ENCODE measurements at regions not wholly inside any gene's neighbourhood (a gene's known extent, or its start where the extent isn't known, plus 50 kb on each side); places are given as distances from the start of the nearest gene placed in this dataset.

DNA sequence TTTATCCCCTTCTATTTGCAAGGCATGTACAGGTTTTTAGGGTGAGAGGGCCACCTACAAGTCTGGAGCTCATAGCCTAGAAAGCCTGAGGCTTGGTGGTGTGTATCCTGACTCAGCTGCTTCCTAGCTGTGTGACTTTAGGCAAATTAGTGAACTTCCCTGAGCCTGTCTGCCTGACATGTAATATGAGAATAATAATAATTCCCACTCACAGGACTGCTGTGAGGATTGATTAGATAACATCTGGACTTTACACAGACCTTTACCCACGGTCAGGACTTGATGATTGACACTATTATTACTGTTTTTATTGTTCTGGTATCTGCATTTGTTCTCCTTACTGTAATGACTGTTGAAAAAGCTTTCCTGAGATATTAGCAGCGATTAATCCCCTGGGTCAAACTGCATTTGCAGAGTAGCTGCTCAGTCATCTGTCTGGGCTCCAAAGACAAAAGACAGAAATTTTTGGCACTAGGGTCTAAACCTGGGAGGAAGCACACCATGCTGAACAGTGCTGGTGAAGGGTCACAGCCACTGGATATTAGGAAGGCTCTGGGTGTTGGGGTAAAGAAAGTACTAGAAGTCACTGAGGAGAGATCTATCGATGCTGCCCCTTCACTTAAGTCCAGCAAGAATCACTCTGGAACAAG, 276.5 kb upstream of the FN1 start:
- peak; percentile 57 for DNase-seq

GRCh38 chr2:215711471-215712034, 275.7 kb upstream of the FN1 start:
- peak; percentile 91 for DNase-seq

DNA sequence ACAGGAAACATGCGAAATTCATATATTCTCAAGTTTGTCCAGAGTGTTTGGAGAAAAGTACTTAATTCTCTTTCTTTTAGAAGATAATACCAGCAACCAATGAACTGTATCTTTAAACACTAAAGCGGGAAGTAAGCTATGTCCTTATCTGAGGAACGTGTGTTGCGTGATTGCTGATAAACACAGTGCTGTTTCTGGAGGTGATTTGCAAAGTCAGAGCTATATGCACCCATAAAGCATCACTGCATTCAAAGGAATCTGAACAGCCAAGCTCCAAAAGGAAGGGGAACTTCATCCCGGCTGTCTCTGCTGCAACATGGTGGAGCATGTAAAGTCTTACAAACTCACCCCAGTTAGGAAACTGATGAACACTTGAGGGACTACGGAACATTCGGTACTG, 271.7 kb upstream of the FN1 start:
- no peak for DNase-seq

GRCh38 chr2:215705771-215706361, 270.0 kb upstream of the FN1 start:
- DNase-seq = peak; percentile 43

GRCh38 chr2:215705281-215705680, 269.4 kb upstream of the FN1 start:
- no peak for DNase-seq

- DNase-seq = no peak
Measured at GRCh38 chr2:215702116-215702902, 266.4 kb upstream of the FN1 start.

GRCh38 chr2:215699700-215700538, 264.1 kb upstream of the FN1 start:
- DNase-seq = no peak

DNA sequence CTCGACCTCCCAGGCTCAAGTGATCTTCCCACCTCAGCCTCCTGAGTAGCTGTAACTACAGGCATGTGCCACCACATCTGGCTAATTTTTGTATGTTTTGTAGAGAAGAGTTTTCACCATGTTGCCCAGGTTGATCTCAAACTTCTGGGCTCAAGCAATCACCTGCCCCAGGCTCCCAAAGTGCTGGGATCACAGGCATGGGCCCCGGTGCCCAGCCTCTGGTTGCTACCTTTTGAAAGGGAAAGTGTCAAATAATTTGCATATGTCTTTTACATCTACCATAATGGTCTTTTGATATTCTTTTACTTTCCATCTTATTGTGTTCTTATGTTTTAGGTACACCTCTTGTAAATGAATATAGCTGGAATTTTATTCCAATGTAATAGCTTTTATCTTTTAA, 263.1 kb upstream of the FN1 start:
- no peak for DNase-seq

DNA sequence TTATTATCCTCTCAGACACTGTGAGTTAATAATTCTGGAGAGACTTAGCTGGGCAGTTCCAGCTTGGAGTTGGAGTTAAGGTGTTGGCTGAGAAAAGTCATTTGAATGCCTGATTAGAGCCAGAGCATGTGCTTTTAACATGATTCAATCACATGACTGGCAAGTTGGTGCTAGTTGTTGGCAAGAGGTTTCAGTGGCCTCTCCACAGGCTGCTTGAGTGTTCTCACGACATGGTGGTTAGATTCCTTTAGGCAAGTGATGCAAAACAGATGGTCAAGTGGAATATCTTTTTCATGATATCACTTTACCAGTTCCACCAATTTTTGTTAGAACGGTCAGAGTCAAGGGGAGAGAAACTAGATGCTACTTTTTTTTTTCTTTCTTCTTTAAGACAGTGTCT, 262.7 kb upstream of the FN1 start:
- DNase-seq = peak; percentile 99

- DNase-seq = no peak
Measured at GRCh38 chr2:215697496-215697895, 261.6 kb upstream of the FN1 start.

DNA sequence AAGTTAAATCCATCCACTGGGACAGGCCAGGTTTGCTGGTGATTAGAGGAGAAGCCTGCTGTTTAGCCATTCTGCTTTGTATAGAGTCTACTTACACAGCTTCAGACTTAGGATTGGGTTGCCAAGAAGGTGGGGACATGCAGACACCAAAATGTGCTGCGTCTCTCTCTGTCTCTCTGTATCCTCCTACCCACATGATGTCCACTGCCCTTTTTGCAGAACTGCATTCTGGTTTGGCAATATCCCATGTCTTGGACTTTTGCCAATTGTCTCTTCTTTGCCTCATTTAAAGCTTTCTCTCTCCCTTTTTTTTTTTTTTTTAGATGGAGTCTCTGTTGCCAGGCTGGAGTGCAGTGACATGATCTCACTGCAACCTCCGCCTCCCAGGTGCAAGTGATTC, 261.1 kb upstream of the FN1 start:
- DNase-seq = no peak

- peak; percentile 63 for DNase-seq
Measured at GRCh38 chr2:215695861-215696260, 260.0 kb upstream of the FN1 start.

- no peak for DNase-seq
Measured at GRCh38 chr2:215693999-215694580, 258.2 kb upstream of the FN1 start.

GRCh38 chr2:215693193-215693998, 257.5 kb upstream of the FN1 start:
- peak; percentile 97 for DNase-seq

- peak; percentile 87 for DNase-seq
Measured at GRCh38 chr2:215692387-215693079, 256.7 kb upstream of the FN1 start.

GRCh38 chr2:215691346-215691745, 255.5 kb upstream of the FN1 start:
- no peak for DNase-seq

GRCh38 chr2:215687149-215688031, 251.5 kb upstream of the FN1 start:
- DNase-seq = no peak

- DNase-seq = peak; percentile 51
Measured at GRCh38 chr2:215685238-215685990, 249.5 kb upstream of the FN1 start.

All from HCEC 1CT (cell line).